ENCODE measurements at regions not wholly inside any gene's neighbourhood (a gene's known extent, or its start where the extent isn't known, plus 50 kb on each side); places are given as distances from the start of the nearest gene placed in this dataset.

- no peak overlapping the region for H3K4me3 ChIP-seq (ENCODE audit: low read length)
- H3K36me3 ChIP-seq (ENCODE audit: insufficient read depth, low read length): no peaks in the 10 kb centered on the region
- no peak overlapping the region for H3K27ac ChIP-seq (ENCODE audit: low read depth, low read length)
- Mint-ChIP-seq H3K27me3 (no peaks in the 10 kb centered on the region), H3K9me3 (peaks cover 0 to 5% (median 0%) of the 10 kb centered on the region in 5 donors), H3K36me3 (peaks cover 0 to 11% (median 3%) of the 10 kb centered on the region in 3 donors), H3K27ac (peak overlapping the region; percentile 55 to 96 (median 90)), H3K4me3 (peak overlapping the region; percentile 35 to 84 (median 72)), H3K4me1 (peaks cover 25 to 41% (median 40%) of the 10 kb centered on the region in 3 donors)
- H3K27me3 ChIP-seq (ENCODE audit: insufficient read depth, low read length, poor library complexity, severe bottlenecking): no peaks in the 10 kb centered on the region
- ChIA-PET POLR2A (interaction anchor here (0.6 to 1.3 kb wide), 2 partner anchors 411 to 994 kb away, joined by 3 to 5 read pairs; partner anchors contain the start of gene BTG1), CTCF (interaction anchor here (0.7 to 1.5 kb wide), 4 partner anchors 9 to 1175 kb away, joined by 3 to 5 read pairs (median 3); partner anchors contain the start of gene BTG1)
- DNase-seq: no peak
- no peaks in the 10 kb centered on the region for H3K9me3 ChIP-seq (ENCODE audit: low read length)
- H3K4me1 ChIP-seq (ENCODE audit: insufficient read depth, low read length): peaks cover 34% of the 10 kb centered on the region
These were observed 146.0 kb upstream of the PLEKHG7 start for GRCh38 chr12:92556637-92557421.

GRCh38 chr12:92556141-92556540 is 146.6 kb upstream of the PLEKHG7 start:
- peak overlapping the region; percentile 33 for H3K4me3 ChIP-seq (ENCODE audit: low read length)
- H3K27ac Mint-ChIP-seq: peak overlapping the region; percentile 55 to 95 (median 90)
- no peaks in the 10 kb centered on the region for H3K36me3 ChIP-seq (ENCODE audit: insufficient read depth, low read length)
- peaks cover 0 to 11% (median 3%) of the 10 kb centered on the region in 3 donors for H3K36me3 Mint-ChIP-seq
- peak in 2 of 5 donors; percentile 16 to 21 for DNase-seq
- H3K4me3 Mint-ChIP-seq: peak overlapping the region; percentile 35 to 84 (median 72)
- H3K4me1 Mint-ChIP-seq: peaks cover 21 to 41% (median 35%) of the 10 kb centered on the region in 3 donors
- H3K9me3 ChIP-seq (ENCODE audit: low read length): no peaks in the 10 kb centered on the region
- CTCF ChIA-PET: interaction anchor here (0.7 to 1.2 kb wide), 3 partner anchors 10 to 410 kb away, joined by 3 to 5 read pairs (median 3); partner anchors contain the start of gene BTG1
- no peaks in the 10 kb centered on the region for H3K27me3 Mint-ChIP-seq
- peaks cover 0 to 2% (median 0%) of the 10 kb centered on the region in 5 donors for H3K9me3 Mint-ChIP-seq
- POLR2A ChIA-PET: interaction anchor here (0.5 to 0.6 kb wide), 2 partner anchors 429 to 993 kb away, joined by 3 to 6 read pairs; no protein-coding TSS in a partner anchor
- H3K4me1 ChIP-seq (ENCODE audit: insufficient read depth, low read length): peaks cover 34% of the 10 kb centered on the region
- no peaks in the 10 kb centered on the region for H3K27me3 ChIP-seq (ENCODE audit: insufficient read depth, low read length, poor library complexity, severe bottlenecking)
- no peak overlapping the region for H3K27ac ChIP-seq (ENCODE audit: low read depth, low read length)

- Mint-ChIP-seq H3K36me3 (peaks cover 0 to 11% (median 3%) of the 10 kb centered on the region in 3 donors), H3K9me3 (peaks cover 0 to 2% (median 0%) of the 10 kb centered on the region in 5 donors), H3K27ac (peak overlapping the region; percentile 6 to 95 (median 72)), H3K4me1 (peaks cover 15 to 41% (median 35%) of the 10 kb centered on the region in 3 donors), H3K27me3 (no peaks in the 10 kb centered on the region), H3K4me3 (peak overlapping the region in 2 of 7 donors; percentile 6 to 25)
- Histone ChIP-seq H3K9me3 (ENCODE audit: low read length) (no peaks in the 10 kb centered on the region), H3K4me1 (ENCODE audit: insufficient read depth, low read length) (peaks cover 34% of the 10 kb centered on the region), H3K27me3 (ENCODE audit: insufficient read depth, low read length, poor library complexity, severe bottlenecking) (no peaks in the 10 kb centered on the region), H3K36me3 (ENCODE audit: insufficient read depth, low read length) (no peaks in the 10 kb centered on the region), H3K27ac (ENCODE audit: low read depth, low read length) (no peak overlapping the region), H3K4me3 (ENCODE audit: low read length) (no peak overlapping the region)
- DNase-seq: no peak
- ChIA-PET CTCF (no interaction called here), POLR2A (no interaction called here)
These were observed 148.4 kb upstream of the PLEKHG7 start for GRCh38 chr12:92554158-92555073.

GRCh38 chr12:92553389-92553788 is 149.4 kb upstream of the PLEKHG7 start:
- Mint-ChIP-seq H3K27me3 (no peaks in the 10 kb centered on the region), H3K4me1 (peaks cover 6 to 35% (median 35%) of the 10 kb centered on the region in 3 donors), H3K27ac (no peak overlapping the region), H3K4me3 (no peak overlapping the region), H3K9me3 (peaks cover 0 to 3% (median 0%) of the 10 kb centered on the region in 5 donors), H3K36me3 (peaks cover 0 to 14% (median 4%) of the 10 kb centered on the region in 3 donors)
- peaks cover 34% of the 10 kb centered on the region for H3K4me1 ChIP-seq (ENCODE audit: insufficient read depth, low read length)
- H3K36me3 ChIP-seq (ENCODE audit: insufficient read depth, low read length): no peaks in the 10 kb centered on the region
- no peak overlapping the region for H3K4me3 ChIP-seq (ENCODE audit: low read length)
- H3K27me3 ChIP-seq (ENCODE audit: insufficient read depth, low read length, poor library complexity, severe bottlenecking): no peaks in the 10 kb centered on the region
- H3K9me3 ChIP-seq (ENCODE audit: low read length): no peaks in the 10 kb centered on the region
- no peak for DNase-seq
- ChIA-PET CTCF (interaction anchor here (1.0 kb wide), 1 partner anchor 21 kb away, joined by 4 read pairs; no protein-coding TSS in a partner anchor), POLR2A (no interaction called here)
- H3K27ac ChIP-seq (ENCODE audit: low read depth, low read length): no peak overlapping the region

GRCh38 chr12:92552412-92553108 is 150.2 kb upstream of the PLEKHG7 start:
- no peak overlapping the region for H3K4me3 ChIP-seq (ENCODE audit: low read length)
- peaks cover 34% of the 10 kb centered on the region for H3K4me1 ChIP-seq (ENCODE audit: insufficient read depth, low read length)
- Mint-ChIP-seq H3K36me3 (peaks cover 0 to 14% (median 4%) of the 10 kb centered on the region in 3 donors), H3K9me3 (peaks cover 0 to 3% (median 0%) of the 10 kb centered on the region in 5 donors), H3K27me3 (no peaks in the 10 kb centered on the region), H3K4me3 (no peak overlapping the region), H3K4me1 (peaks cover 0 to 35% (median 33%) of the 10 kb centered on the region in 3 donors), H3K27ac (no peak overlapping the region)
- H3K36me3 ChIP-seq (ENCODE audit: insufficient read depth, low read length): no peaks in the 10 kb centered on the region
- CTCF ChIA-PET: interaction anchor here (1.0 kb wide), 1 partner anchor 20 kb away, joined by 4 read pairs; no protein-coding TSS in a partner anchor
- H3K9me3 ChIP-seq (ENCODE audit: low read length): no peaks in the 10 kb centered on the region
- no peak for DNase-seq
- no peak overlapping the region for H3K27ac ChIP-seq (ENCODE audit: low read depth, low read length)
- H3K27me3 ChIP-seq (ENCODE audit: insufficient read depth, low read length, poor library complexity, severe bottlenecking): no peaks in the 10 kb centered on the region
- POLR2A ChIA-PET: no interaction called here

GRCh38 chr12:92551853-92552397 is 150.9 kb upstream of the PLEKHG7 start:
- DNase-seq: no peak
- CTCF ChIA-PET: no interaction called here
- H3K36me3 ChIP-seq (ENCODE audit: insufficient read depth, low read length): no peaks in the 10 kb centered on the region
- no peak overlapping the region for H3K27ac ChIP-seq (ENCODE audit: low read depth, low read length)
- H3K4me3 ChIP-seq (ENCODE audit: low read length): no peak overlapping the region
- Mint-ChIP-seq H3K36me3 (peaks cover 0 to 9% (median 2%) of the 10 kb centered on the region in 3 donors), H3K27me3 (no peaks in the 10 kb centered on the region), H3K4me3 (no peak overlapping the region), H3K9me3 (peaks cover 0 to 2% (median 0%) of the 10 kb centered on the region in 5 donors), H3K27ac (no peak overlapping the region), H3K4me1 (peaks cover 3 to 28% (median 26%) of the 10 kb centered on the region in 3 donors)
- no peaks in the 10 kb centered on the region for H3K27me3 ChIP-seq (ENCODE audit: insufficient read depth, low read length, poor library complexity, severe bottlenecking)
- H3K9me3 ChIP-seq (ENCODE audit: low read length): no peaks in the 10 kb centered on the region
- H3K4me1 ChIP-seq (ENCODE audit: insufficient read depth, low read length): peaks cover 27% of the 10 kb centered on the region
- POLR2A ChIA-PET: no interaction called here

- Mint-ChIP-seq H3K27me3 (no peaks in the 10 kb centered on the region), H3K36me3 (peaks cover 0 to 6% (median 2%) of the 10 kb centered on the region in 3 donors), H3K9me3 (peaks cover 0 to 2% (median 0%) of the 10 kb centered on the region in 5 donors), H3K4me1 (peaks cover 5 to 21% (median 19%) of the 10 kb centered on the region in 3 donors), H3K4me3 (no peak overlapping the region), H3K27ac (no peak overlapping the region)
- DNase-seq: no peak
- H3K27me3 ChIP-seq (ENCODE audit: insufficient read depth, low read length, poor library complexity, severe bottlenecking): no peaks in the 10 kb centered on the region
- no peak overlapping the region for H3K4me3 ChIP-seq (ENCODE audit: low read length)
- no peaks in the 10 kb centered on the region for H3K9me3 ChIP-seq (ENCODE audit: low read length)
- H3K27ac ChIP-seq (ENCODE audit: low read depth, low read length): no peak overlapping the region
- POLR2A ChIA-PET: no interaction called here
- CTCF ChIA-PET: no interaction called here
- H3K4me1 ChIP-seq (ENCODE audit: insufficient read depth, low read length): peaks cover 20% of the 10 kb centered on the region
- H3K36me3 ChIP-seq (ENCODE audit: insufficient read depth, low read length): no peaks in the 10 kb centered on the region
These were observed 151.6 kb upstream of the PLEKHG7 start for GRCh38 chr12:92551210-92551609.

Data from CD8-positive, alpha-beta memory T cell (primary cell).